ENCODE measurements at regions not wholly inside any gene's neighbourhood (a gene's known extent, or its start where the extent isn't known, plus 50 kb on each side); places are given as distances from the start of the nearest gene placed in this dataset.

DNA sequence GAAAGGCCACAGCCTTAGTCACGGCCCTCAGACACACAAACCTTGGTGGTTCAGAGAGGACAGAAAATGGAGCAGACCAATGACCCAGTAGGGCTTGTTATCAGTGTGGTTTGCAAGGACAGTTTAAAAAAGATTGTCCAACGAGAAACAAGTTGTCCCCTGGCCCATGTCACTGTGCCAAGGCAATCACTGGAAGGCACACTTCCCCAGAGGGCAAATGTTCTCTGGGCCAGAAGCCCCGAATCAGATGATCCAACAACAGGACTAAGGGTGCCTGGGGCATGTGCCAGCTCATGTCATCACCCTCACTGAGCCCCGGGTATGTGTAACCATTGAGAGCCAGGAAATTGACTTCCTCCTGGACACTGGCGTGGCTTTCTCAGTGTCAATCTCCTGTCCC is 950.1 kb upstream of the CTNND2 start:
- DNase-seq, result no peak

DNA sequence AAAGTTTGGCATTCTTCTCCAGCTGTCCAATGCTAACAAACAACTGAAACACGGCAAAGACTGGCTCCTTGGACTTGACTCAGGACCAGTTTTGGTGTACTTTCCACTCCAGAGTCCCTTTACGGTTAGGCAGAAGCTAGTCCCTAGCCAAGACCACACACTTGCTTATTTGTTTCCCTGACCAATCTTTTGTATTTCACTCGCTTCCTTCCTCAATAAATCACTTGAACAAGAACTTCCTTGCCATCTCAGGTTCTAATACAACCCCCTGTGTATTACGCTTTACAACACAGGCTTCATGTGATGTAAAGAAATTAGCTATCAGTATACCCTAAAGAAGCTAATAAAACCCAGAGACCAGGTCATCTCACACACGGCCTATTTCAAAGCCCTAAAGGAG is 947.5 kb upstream of the CTNND2 start:
- DNase-seq, result no peak

DNA sequence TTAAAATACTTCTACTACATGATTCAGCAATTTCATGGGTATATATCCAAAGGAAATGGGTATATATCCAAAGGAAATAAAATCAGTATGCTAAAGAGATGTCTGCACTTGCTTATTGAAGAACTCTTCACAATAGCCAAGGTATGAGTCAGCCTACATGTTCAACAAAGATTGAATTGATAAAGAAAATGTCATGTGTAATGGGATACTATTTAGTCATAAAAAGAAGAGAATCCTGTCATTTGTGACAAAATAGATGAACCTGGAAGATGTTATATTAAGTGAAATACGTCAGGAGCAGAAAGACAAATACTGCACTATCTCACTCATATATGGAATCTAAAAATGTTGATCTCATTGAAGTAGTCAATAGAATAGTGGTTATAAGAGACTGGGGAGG is 944.5 kb upstream of the CTNND2 start:
- no peak for DNase-seq

DNA sequence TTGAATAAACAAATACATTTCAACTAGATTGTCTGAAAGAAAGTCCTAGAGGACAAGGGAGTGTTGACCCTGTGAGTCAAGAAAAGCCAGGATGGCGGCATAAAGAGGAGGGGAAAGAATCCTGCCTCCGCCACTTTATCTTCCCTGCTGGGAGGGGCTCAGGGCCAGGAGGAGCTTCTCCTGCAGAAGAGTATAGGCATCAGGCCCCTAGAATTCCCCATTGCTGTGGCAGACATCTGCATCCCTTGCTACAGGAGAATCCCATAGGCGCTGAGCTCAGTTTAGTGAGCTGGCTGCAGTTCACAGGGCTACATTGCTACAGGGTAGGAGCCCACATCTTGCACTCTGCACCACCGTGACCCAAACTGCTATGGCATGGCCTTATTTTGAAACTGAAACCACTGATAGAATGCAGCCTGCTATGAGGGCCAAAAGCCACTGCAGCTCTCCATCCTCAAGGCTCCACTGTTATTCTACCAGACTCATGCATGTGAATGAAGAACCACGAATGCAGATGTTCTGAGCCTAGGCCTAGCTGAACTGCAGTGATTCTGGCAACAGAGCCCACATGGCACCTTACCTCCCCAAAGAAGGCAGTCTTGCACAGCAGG is 941.4 kb upstream of the CTNND2 start:
- no peak for DNase-seq

DNA sequence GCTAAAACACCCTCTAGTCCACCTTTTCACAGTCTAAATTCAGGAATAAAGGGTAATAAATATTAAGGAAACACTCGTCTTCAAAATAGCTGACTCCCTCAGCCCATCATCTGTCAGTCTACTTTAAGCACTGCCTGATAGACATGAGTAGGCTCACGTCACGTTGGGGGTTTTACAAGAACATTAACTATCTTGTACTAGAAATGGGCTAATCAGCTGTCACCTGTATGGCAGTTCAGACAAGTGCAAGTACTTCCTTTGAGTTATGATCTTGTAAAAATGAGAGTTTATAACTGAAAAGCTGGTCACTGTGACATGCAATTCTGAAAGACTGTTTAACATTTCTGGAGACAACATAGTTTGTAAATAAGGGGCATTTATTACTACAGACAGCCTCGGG is 936.7 kb upstream of the CTNND2 start:
- DNase-seq, result no peak

DNA sequence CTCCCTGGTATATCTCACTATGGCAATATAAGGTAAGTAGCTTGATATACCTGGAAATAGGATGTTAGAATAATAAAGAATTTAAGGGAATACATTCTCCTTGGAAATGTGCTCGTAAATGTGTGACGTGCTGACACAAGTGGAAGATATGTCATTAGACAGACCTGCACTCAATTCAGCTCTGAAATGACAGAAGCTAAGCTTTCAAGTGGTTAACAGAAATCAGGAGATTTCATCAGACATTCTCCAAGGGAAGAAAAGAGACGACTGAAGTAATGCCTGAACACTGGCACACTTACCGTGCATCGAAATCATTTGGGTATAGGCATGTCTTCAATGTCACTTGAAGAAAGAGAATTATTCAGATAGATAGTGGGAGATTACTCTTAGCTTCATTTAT is 933.3 kb upstream of the CTNND2 start:
- no peak for DNase-seq

DNA sequence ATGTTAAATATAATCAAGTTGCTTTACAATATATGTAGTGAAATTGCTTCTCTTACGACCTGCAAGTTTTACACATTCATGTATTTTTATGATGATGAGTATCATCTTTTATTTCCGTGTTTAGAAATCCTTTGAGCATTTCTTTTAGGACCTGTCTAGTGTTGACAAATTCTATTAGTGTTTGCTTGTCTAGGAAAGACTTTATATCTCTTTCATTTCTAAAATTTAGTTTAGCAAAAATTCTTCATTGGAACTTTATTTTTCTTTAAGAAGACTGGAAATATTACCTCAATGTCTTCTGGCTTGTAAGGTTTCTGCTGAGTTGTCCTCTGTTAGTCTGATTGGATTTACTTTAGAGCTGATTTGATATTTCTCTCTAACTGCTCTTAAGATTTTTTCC is 920.9 kb upstream of the CTNND2 start:
- DNase-seq, result no peak

DNA sequence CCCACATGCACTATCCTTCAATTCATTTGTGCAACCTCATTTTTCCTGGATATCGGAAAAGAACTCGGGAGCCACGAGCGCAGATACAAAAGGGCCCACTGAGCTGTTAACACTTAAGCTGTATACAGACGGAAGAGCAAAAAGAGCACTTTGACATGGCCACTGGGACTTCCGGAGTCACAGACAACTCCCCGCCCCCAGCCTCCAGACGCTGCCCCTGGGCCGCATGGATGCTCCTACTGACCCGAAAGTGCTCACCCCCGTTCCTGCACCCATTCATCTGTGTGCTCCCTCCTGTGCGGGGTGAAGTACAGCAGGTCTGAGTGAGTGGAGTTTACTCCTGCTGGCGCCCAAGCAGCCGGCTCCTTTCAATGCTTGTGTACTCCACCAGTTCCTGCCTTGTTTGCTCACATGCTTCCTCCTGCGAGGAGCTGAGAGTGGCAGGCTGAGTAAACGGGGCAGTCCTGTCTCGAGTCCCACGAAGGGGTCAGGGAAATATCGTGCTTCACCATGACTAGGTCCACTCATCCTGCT is 901.0 kb upstream of the CTNND2 start:
- DNase-seq, result no peak

DNA sequence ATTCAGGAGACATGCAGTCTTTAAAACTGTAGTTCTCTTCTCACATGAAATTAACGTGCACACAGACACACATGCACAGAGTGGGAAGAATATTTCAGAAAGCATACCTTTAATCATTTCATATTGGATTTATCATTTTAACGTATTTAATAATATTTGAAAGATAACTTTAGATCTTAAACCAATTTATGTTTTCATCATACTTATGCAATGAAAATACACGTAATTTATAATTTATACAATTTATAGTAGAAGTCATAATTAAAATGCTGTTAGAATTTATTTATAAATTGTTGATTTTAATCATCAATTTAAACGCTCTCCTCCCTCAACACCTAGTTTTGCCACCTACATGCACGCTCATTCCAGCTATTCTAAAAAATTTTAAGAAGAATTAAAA is 894.9 kb upstream of the CTNND2 start:
- DNase-seq, result no peak

DNA sequence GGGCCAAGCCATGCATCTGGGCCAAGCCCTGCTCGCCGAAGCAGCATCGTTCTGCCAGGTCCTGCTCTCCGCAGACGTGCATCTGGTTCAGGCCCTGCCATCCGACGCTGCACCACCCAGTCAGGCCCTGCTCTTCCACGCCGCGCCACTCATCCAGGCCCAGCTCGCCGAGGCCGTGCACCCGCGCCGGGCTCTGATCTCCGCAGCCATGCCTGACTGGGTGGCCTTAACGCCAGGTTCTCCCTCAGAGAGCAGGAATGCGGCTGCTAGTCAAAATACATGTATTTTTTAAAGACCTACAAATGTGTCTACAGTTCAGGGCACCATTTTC is 891.1 kb upstream of the CTNND2 start:
- no peak for DNase-seq

DNA sequence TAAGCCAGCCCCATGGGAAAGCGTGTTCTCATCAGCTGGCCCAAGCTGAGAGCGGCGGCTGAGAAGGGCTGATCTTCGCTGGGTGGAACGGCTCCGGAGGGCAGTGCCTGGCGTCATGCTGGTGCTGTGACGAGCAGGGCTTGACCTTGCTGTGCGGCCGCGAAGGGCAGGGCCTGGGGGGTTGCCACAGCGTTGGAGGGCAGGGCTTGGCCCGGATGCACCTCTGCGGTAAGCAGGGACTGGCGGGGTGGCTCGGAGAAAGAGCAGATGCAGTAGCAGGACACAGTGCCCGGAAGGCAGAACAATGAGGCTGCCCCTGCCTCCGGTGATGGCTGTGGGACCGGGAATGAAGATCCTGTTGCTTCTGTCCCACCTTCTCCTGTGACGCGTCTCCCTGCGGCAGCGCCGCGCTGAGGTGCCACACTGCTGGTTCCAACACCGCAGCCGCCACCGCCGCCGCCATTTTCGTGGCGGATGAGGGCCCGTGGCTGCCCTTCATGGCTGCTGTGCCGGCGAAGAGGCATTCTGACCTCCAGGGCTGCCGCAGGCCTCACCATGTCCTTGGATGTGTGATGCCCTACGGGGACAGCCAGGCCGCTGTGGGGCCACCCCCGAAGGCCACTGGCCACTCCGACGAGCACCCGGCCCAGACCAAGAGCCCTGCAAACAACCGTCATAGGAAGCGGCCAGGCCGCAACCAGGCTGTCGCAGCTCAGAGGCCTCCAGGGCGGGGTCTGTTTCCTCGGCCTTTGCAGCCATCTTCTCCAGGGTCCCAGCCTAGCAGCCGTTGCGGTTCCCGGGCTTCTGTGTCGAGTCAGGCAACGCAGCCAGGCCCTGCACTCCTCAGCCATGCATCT is 890.5 kb upstream of the CTNND2 start:
- DNase-seq, result no peak

DNA sequence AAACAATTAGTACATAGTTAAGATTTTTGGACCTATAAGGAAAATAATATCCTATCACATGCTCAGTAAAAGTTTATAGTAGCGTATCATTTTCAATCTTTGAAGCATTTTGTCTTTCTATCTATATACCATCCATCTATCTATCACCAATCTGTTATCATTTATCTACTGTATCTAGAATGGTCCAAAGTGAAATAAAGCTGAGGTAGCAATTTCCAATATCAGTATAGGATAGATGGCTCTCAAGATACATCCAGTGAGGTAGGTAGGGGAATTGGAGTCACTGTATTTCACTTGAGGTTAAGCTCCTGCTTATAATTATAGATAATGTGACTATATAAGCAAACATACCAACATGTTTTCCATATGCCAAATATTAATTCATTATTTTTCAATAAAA is 889.1 kb upstream of the CTNND2 start:
- no peak for DNase-seq

DNA sequence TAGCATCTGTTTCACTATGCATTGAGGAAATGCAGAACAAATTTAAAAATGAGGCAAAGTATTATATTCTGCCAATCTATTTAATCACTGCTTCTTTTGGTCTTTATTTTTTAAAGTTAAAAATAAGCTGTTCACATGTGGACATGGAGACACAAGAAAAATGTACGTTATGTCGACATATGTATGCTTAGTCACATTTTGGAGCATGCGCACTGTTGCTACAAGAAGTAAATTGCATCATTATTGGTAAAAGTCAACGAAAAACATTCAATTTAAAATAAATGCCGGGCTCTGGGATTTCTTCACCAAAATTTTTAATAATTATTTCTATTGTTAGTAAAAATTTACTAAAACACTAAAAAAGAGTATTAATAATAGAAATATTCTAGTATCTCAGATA is 876.3 kb upstream of the CTNND2 start:
- DNase-seq, result no peak

DNA sequence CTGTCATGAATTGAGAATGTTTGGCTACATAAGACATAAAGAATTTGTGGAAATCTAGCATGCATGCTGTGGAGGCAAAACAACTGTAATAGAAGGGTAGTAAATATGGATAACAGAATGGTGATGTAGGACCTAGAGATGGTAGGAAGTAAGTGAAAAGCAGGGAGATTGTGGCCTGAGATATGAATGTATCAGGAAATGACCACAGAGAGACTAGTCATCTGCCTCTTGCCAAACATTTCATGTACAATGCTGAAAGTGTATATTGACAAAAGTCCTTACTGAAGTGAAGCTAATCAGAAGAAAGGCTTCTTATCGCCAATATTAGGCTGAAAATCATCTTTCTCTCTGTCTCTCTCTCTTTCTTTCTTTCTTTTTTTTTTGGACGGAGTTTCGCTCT is 873.1 kb upstream of the CTNND2 start:
- no peak for DNase-seq

DNA sequence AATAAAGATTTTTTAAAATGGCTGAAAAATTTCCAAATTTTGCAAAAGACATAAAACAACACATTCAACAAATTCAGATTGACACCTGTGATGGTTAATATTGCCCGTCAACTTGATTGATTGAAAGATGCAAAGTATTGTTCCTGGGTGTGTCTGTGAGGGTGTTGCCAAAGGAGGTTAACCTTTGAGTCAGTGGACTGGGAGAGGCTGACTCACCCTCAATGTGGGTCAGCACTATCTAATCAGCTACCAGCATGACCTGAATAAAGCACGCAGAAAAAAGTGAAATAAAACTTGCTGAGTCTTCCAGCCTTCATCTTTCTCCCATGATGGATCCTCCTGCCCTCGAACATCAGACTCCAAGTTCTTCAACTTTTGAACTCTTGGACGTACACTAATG is 868.0 kb upstream of the CTNND2 start:
- DNase-seq, result no peak

DNA sequence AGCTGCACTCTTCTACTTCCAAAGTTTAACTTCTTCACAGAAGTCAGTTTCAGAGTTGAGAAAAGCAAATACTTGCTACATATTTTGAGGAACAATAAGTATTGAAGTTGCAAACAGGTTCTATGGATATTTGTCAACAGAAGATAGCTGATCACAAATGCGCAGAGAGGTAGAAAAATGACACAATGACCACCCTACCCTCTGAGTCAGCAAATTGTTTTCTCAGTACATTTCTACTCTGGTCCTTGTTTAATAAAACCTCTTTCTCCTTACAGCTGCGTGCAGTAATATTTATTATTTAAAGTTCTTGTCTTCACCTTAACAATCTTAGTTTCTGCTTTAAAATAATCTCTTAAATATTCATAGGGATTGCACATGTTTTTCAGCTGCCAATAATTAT is 855.1 kb upstream of the CTNND2 start:
- no peak for DNase-seq

DNA sequence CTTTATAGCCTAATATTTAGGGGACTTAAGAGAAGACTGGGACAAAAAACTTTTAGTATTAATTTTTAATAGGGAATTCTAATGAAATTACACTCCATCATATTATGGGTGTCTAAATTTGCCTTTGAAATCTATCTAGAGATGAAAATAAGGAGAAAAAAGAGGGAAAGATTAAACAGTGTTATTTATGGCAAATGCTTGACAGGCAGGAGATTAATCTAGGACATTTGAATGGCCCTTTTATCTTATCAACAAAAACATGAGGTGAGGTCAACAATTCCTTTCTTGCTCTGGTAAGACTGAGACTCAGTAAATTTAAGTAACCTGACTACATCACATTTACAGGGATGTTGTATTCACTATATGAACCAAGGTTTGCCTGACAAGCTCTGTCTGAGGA is 852.8 kb upstream of the CTNND2 start:
- no peak for DNase-seq

DNA sequence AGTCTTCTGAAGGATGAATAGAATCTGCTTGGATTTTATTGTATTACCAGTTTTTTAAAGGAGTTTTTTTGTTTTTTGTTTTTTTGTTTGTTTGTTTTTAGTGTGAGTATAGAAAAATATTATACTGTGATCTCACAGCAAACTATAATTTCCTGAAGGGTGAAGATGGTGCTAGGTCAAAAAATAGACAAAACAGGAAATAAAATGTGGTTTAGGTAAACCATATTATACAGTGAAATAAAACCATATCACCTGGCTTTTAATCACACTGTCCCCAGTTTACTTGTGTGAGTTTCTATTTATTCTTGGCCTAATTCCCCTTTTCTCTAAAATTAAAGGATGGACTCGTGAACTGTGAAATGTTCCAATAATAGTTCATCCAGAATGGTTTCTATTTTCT is 841.3 kb upstream of the CTNND2 start:
- no peak for DNase-seq

DNA sequence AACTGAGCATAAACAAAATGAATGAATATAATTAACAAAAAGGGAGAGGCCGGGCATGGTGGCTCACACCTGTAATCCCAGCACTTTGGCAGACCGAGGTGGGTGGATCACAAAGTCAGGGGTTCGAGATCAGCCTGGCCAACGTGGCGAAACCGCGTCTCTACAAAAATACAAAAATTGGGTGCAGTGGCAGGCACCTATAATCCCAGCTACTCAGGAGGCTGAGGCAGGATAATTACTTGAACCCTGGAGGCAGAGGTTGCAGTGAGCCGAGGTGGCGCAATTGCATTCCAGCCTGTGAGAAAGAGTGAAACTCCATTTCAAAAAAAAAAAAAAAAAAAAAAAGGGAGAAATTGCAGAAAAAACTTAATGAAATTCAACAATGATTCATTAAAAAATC is 839.3 kb upstream of the CTNND2 start:
- DNase-seq, result no peak

DNA sequence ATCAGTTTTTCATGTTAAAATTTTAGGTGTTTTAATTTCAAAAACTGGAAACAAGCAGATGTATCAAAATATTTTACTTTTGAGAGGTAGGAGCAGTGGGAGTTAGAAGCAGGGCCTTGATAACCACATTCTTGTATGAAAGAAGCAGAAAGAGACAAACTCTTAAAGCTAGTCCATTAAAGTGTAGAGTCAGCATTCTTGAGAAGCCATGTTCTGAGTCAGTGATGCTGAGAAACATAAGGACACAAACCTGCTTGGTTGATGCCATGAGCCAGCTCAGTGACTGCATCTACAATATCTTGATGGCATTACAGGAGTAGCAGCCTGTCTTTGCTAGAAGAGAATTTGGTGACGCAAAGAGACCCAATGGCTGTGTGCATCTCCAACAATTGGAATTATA is 826.1 kb upstream of the CTNND2 start:
- DNase-seq, result no peak

DNA sequence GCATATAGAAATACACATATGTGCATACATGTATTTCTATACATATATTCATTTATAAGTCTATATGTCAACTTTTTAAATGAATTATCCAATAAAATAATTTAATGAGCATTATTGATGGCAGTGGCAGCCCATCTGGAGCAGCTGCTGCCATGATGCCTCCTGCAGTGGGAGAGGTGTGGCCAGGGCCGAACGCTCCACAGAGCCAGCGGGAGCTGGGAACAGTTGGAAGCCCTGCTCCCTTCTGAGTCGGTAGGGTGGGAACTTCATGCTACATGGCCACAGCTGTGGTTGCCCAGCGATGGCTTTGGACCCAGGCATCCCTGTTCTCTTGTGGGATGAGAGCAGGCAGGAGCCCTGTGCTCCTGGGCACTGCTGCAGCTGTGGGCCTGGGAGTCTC is 812.4 kb upstream of the CTNND2 start:
- DNase-seq, result no peak

DNA sequence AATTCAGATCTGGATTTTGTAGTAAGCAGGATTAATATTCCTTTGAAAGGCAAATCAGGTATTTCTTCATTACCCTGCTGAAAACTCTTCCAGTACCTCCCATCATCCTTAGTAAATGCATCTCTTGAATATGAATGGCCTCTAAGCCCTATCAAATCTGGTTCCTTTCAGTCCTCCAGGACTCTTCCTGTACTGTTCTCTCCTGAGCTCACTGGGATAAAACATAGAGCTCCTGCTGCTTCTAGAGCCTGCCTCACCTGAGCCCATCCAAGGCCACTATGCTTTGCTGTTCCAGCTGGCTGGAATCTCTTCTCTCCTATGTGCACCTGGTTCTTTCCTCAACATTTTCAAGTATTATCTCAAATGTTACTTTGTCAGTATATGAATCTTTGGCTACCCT is 803.3 kb upstream of the CTNND2 start:
- no peak for DNase-seq

DNA sequence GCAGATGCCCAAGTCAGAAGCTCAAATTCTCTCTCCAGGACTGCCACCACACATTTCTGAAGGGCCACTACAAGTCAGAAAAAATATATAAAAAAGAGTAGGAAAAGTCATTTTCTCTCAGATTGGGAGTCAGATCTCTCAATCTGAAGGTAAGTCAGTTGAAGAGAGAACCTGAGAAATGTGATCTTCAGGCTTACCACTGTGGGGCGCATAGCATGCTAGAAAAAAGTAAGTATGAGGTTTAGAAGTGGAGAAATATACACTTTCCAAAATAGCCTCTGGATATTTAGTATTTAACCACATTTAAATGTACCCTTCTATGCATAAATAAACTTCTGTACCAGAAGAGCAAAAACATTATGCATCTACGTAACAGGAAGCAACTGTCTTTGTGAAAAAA is 800.7 kb upstream of the CTNND2 start:
- DNase-seq, result no peak

DNA sequence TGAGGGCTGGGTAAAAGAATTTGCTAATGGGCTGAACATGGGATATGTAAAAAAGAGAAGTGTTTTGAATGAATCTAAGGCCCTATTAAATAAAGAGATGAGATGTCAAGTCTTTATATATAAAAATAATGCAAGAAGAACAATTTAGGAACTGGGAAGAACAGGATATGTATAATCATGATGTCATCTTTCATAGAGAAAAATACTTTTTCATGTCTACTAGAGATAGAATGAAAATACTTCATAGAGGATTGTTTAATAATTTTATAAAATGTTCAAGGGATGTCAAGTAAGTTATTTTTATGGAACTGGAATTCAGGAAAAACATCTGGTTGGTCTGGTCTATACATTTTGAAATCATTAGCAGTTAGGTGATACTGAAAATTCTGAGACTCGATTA is 799.0 kb upstream of the CTNND2 start:
- DNase-seq, result no peak

DNA sequence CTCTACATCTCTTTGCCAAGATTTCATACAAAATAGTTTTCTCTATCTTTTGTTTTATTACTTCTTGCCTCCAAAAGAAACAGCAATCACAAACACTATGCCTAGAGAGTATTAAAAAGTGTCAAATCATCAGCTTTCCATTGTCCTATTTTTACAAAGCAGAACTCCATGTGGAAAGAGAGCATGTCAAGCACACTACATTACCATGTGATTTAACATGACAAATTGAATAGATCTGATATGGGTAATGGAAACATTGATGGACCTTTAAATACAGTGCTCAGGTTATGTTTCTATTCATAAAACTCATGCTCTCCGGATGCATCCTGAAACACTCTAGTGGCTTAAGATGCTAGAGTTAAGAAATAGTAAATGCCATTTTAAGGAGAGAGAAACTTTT is 791.4 kb upstream of the CTNND2 start:
- no peak for DNase-seq

Measured in midbrain (tissue), 1 donor.